ENCODE measurements at regions not wholly inside any gene's neighbourhood (a gene's known extent, or its start where the extent isn't known, plus 50 kb on each side); places are given as distances from the start of the nearest gene placed in this dataset.

- no peaks in the 10 kb centered on the region for H4K20me1 ChIP-seq (ENCODE audit: control insufficient read depth, extremely low read depth, insufficient read depth, low read length)
- DNase-seq (ENCODE audit: low read depth, low spot score), result no peak
- TF ChIP-seq EZH2 (IDR thresholded peaks at IDR 0.05; ENCODE audit: low read length), result no peak
- H3K4me2 ChIP-seq (ENCODE audit: control insufficient read depth, extremely low read depth, insufficient read depth, low read depth, low read length), result no peak overlapping the region
- no peak overlapping the region for H3K4me3 ChIP-seq (ENCODE audit: control insufficient read depth in 2 of 3, extremely low read depth in 1 of 3, insufficient read depth in 2 of 3, low read depth in 1 of 3, low read length in 3 of 3)
- no peaks in the 10 kb centered on the region for H3K79me2 ChIP-seq (ENCODE audit: control insufficient read depth, insufficient read depth, low read length)
- no peaks in the 10 kb centered on the region for H3K9me1 ChIP-seq (ENCODE audit: control insufficient read depth, extremely low read depth, insufficient read depth, low read length)
- H3K27ac ChIP-seq (ENCODE audit: control insufficient read depth, insufficient read depth, low read length), result no peak overlapping the region
- H3K9me3 ChIP-seq (ENCODE audit: control insufficient read depth, low read depth, low read length), result no peaks in the 10 kb centered on the region
- dilution Hi-C loops (cut with MboI; ENCODE audit: extremely low pct_ligation_motif_present, low sequenced_read_pairs), result no loop called here
- FAIRE-seq, result no peak
- no peaks in the 10 kb centered on the region for H3K4me1 ChIP-seq (ENCODE audit: control insufficient read depth, extremely low read depth, insufficient read depth, low read length)
- H3K9ac ChIP-seq (ENCODE audit: control insufficient read depth, extremely low read depth, insufficient read depth, low read length), result no peak overlapping the region
- H3K36me3 ChIP-seq (ENCODE audit: control insufficient read depth in 2 of 2, extremely low read depth in 1 of 2, insufficient read depth in 2 of 2, low read length in 2 of 2), result no peaks in the 10 kb centered on the region
- no peaks in the 10 kb centered on the region for H3K27me3 ChIP-seq (ENCODE audit: control insufficient read depth, extremely low read depth, insufficient read depth, low read length)
- no peak overlapping the region for H2AFZ ChIP-seq (ENCODE audit: control insufficient read depth, low read length)
Observed at GRCh38 chr12:30015631-30016337, 232.0 kb upstream of the TMTC1 start.

GRCh38 chr12:30014991-30015390 is 231.2 kb upstream of the TMTC1 start:
- no peaks in the 10 kb centered on the region for H3K36me3 ChIP-seq (ENCODE audit: control insufficient read depth in 2 of 2, extremely low read depth in 1 of 2, insufficient read depth in 2 of 2, low read length in 2 of 2)
- DNase-seq (ENCODE audit: low read depth, low spot score) (no peak), FAIRE-seq (no peak)
- H3K4me3 ChIP-seq (ENCODE audit: control insufficient read depth in 2 of 3, extremely low read depth in 1 of 3, insufficient read depth in 2 of 3, low read depth in 1 of 3, low read length in 3 of 3), result no peak overlapping the region
- no peak overlapping the region for H2AFZ ChIP-seq (ENCODE audit: control insufficient read depth, low read length)
- no peaks in the 10 kb centered on the region for H3K9me1 ChIP-seq (ENCODE audit: control insufficient read depth, extremely low read depth, insufficient read depth, low read length)
- TF ChIP-seq CTCF (optimal IDR thresholded peaks at IDR 0.05 in 1 of 3, IDR thresholded peaks at IDR 0.05 in 1 of 3, conservative IDR thresholded peaks at IDR 0.05 in 1 of 3; ENCODE audit: extremely low read depth in 1 of 3, insufficient read depth in 2 of 3, low read length in 3 of 3) (no peak), EZH2 (IDR thresholded peaks at IDR 0.05; ENCODE audit: low read length) (no peak)
- no peak overlapping the region for H3K9ac ChIP-seq (ENCODE audit: control insufficient read depth, extremely low read depth, insufficient read depth, low read length)
- H4K20me1 ChIP-seq (ENCODE audit: control insufficient read depth, extremely low read depth, insufficient read depth, low read length), result no peaks in the 10 kb centered on the region
- H3K4me2 ChIP-seq (ENCODE audit: control insufficient read depth, extremely low read depth, insufficient read depth, low read depth, low read length), result no peak overlapping the region
- no peak overlapping the region for H3K27ac ChIP-seq (ENCODE audit: control insufficient read depth, insufficient read depth, low read length)
- dilution Hi-C loops (cut with MboI; ENCODE audit: extremely low pct_ligation_motif_present, low sequenced_read_pairs), result no loop called here
- H3K27me3 ChIP-seq (ENCODE audit: control insufficient read depth, extremely low read depth, insufficient read depth, low read length), result no peaks in the 10 kb centered on the region
- no peaks in the 10 kb centered on the region for H3K79me2 ChIP-seq (ENCODE audit: control insufficient read depth, insufficient read depth, low read length)
- H3K4me1 ChIP-seq (ENCODE audit: control insufficient read depth, extremely low read depth, insufficient read depth, low read length), result no peaks in the 10 kb centered on the region
- H3K9me3 ChIP-seq (ENCODE audit: control insufficient read depth, low read depth, low read length), result no peaks in the 10 kb centered on the region

All from keratinocyte (primary cell).